Neuronal stem cell (in vitro differentiated cells): ENCODE measurements at regions not wholly inside any gene's neighbourhood (a gene's known extent, or its start where the extent isn't known, plus 50 kb on each side); places are given as distances from the start of the nearest gene placed in this dataset.
"Not testable (repeated sequence)": the region's sequence is repeated elsewhere in the genome, so short reads cannot be mapped to it uniquely, and the experiment has no call there.

Experiments used
- DNase-seq: peaks from one replicate; pipeline ENCODE4 v3.0.0-alpha.2; 2013; ENCODE audit warnings: low spot score
- H2AFZ ChIP-seq: one replicate; pipeline ENCODE4 v1.6.1; 2013; ENCODE audit warnings: mild to moderate bottlenecking, low read length, inconsistent platforms
- H2AK5ac ChIP-seq: 2 replicates; pipeline ENCODE4 v1.6.1; 2013; ENCODE audit warnings: low read depth, mild to moderate bottlenecking, inconsistent platforms, low read length, moderate library complexity, mixed read lengths
- H2BK120ac ChIP-seq: 2 replicates; pipeline ENCODE4 v1.6.1; 2013; ENCODE audit warnings: low read depth, mild to moderate bottlenecking, inconsistent platforms, low read length, moderate library complexity, mixed read lengths
- H2BK12ac ChIP-seq: one replicate; pipeline ENCODE4 v1.6.1; 2013; ENCODE audit warnings: low read length, inconsistent platforms
- H2BK15ac ChIP-seq: 2 replicates; pipeline ENCODE4 v1.6.1; 2013; ENCODE audit warnings: mild to moderate bottlenecking, low read length, inconsistent platforms, mixed read lengths
- H2BK5ac ChIP-seq: one replicate; pipeline ENCODE4 v1.6.1; 2013; ENCODE audit warnings: inconsistent platforms, mild to moderate bottlenecking, low read length, moderate library complexity
- H3K14ac ChIP-seq: one replicate; pipeline ENCODE4 v1.6.1; 2013; ENCODE audit warnings: low read length, inconsistent platforms
- H3K18ac ChIP-seq: 2 replicates; pipeline ENCODE4 v1.6.1; 2013; ENCODE audit warnings: low read length, inconsistent platforms
- H3K23ac ChIP-seq: 2 replicates; pipeline ENCODE4 v1.6.1; 2013; ENCODE audit warnings: low read depth, mild to moderate bottlenecking, mixed read lengths, low read length, inconsistent platforms; ENCODE audit not compliant: poor library complexity
- H3K27ac ChIP-seq: replicated peaks from 3 replicates; pipeline ENCODE4 v1.5.1; 2013; ENCODE audit warnings: low read length, inconsistent platforms
- H3K27me3 ChIP-seq, 3 experiments: 2 replicates each; pipeline ENCODE4 v1.6.1; 2013; ENCODE audit warnings: low read length in 3 of 3, mild to moderate bottlenecking in 2 of 3, inconsistent platforms in 1 of 3, low read depth in 1 of 3, mixed read lengths in 1 of 3, moderate library complexity in 1 of 3; ENCODE audit not compliant: control insufficient read depth in 3 of 3, insufficient read depth in 3 of 3
- H3K36me3 ChIP-seq, 2 donors: replicated peaks in 1 of 2; 2 replicates each; pipeline ENCODE4 v1.6.1; 2013; ENCODE audit warnings: low read length in 2 of 2; ENCODE audit not compliant: control insufficient read depth in 2 of 2, insufficient read depth in 2 of 2
- H3K4ac ChIP-seq: 2 replicates; pipeline ENCODE4 v1.6.1; 2013; ENCODE audit warnings: inconsistent platforms, mild to moderate bottlenecking, low read length, moderate library complexity
- H3K4me1 ChIP-seq, 2 donors: 1 replicate in 1 of 2; 2 replicates in 1 of 2; pipeline ENCODE4 v1.6.1; 2013; ENCODE audit warnings: low read length in 2 of 2, low read depth in 1 of 2; ENCODE audit not compliant: control insufficient read depth in 2 of 2, insufficient read depth in 1 of 2
- H3K4me2 ChIP-seq: one replicate; pipeline ENCODE4 v1.6.1; 2013; ENCODE audit warnings: mild to moderate bottlenecking, low read length, inconsistent platforms; ENCODE audit not compliant: insufficient read depth, poor library complexity, severe bottlenecking
- H3K4me3 ChIP-seq, 2 donors: 2 replicates each; pipeline ENCODE4 v1.5.1; 2013; ENCODE audit warnings: low read length in 2 of 2, mild to moderate bottlenecking in 2 of 2, inconsistent platforms in 1 of 2, moderate library complexity in 1 of 2
- H3K79me1 ChIP-seq: one replicate; pipeline ENCODE4 v1.6.1; 2013; ENCODE audit warnings: low read depth, mild to moderate bottlenecking, inconsistent platforms, low read length, moderate library complexity
- H3K9ac ChIP-seq: one replicate; pipeline ENCODE4 v1.6.1; 2013; ENCODE audit warnings: mild to moderate bottlenecking, low read depth, low read length, inconsistent platforms; ENCODE audit not compliant: poor library complexity
- H3K9me3 ChIP-seq, 2 donors: replicated peaks in 1 of 2; 2 replicates each; pipeline versions ENCODE3 to v1.6.1; 2013; ENCODE audit warnings: low read length in 2 of 2, mild to moderate bottlenecking in 2 of 2, inconsistent platforms in 1 of 2, low read depth in 1 of 2, mixed read lengths in 1 of 2, moderate library complexity in 1 of 2; ENCODE audit not compliant: control insufficient read depth in 2 of 2, insufficient read depth in 1 of 2
- H4K8ac ChIP-seq: one replicate; pipeline ENCODE4 v1.6.1; 2013; ENCODE audit warnings: low read depth, mild to moderate bottlenecking, inconsistent platforms, low read length, moderate library complexity
- H4K91ac ChIP-seq: one replicate; pipeline ENCODE4 v1.6.1; 2013; ENCODE audit warnings: low read length, low read depth, mild to moderate bottlenecking, inconsistent platforms; ENCODE audit not compliant: poor library complexity
- WGBS, 2 donors: extraction: QIAGEN DNeasy Blood & Tissue Kit; methylation state at CpG; one replicate each; pipeline ENCODE4 v1.1.7; 2013; ENCODE audit warnings: missing lambda C conversion rate in 2 of 2, mixed read lengths in 1 of 2; ENCODE audit not compliant: insufficient read length in 2 of 2, insufficient replicate concordance in 1 of 2; ENCODE audit errors: extremely low coverage in 2 of 2; 5-methylcytosine and 5-hydroxymethylcytosine counted together

DNA sequence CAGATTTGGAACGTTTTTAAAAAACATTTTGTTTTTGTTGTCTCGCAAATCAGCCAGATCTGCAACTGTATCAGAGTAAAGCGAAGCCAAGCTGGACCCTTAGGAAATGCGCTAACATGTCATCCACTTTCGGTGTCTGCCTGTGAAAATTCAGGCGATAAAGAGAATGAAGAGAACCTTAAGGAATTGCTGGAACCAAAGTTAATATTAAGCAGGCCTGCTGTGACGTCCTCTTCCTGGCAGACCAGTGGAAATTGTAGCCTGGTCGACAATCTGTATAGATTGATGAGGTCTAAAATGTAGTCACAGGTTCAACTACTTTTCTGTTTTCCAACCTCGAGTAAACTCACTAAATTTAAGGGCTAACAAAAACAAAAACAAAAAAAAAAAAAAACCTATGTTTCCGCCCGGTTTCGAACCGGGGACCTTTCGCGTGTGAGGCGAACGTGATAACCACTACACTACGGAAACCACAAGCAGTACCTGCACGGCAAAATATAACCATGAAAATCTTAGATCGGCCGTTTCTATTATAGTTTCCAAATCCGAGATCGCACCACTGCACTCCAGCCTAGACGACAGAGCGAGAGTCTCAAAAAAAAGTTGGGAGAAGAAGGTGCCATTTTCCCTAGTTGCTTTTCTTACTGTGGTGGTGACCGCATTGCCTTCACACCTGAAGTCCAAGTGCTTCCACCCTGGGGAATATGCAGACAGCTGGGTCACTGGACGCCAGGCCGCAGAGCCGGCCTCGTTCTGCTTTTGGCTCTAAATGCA lies 70.2 kb upstream of the FCGR1A start:
- H3K14ac ChIP-seq, DNase-seq, H3K18ac ChIP-seq, H3K23ac ChIP-seq, H3K27ac ChIP-seq, H3K27me3 ChIP-seq, H4K8ac ChIP-seq, H3K36me3 ChIP-seq, H3K4ac ChIP-seq, H4K91ac ChIP-seq, H2BK12ac ChIP-seq, H3K9ac ChIP-seq, H2AK5ac ChIP-seq, H2BK15ac ChIP-seq, H2BK120ac ChIP-seq, H3K4me1 ChIP-seq, H3K79me1 ChIP-seq, H2BK5ac ChIP-seq, H3K9me3 ChIP-seq: not testable (repeated sequence)
- Histone ChIP-seq H3K4me2 (peak overlapping the region; percentile 33), H3K4me3 (peak overlapping the region; percentile 49 to 80), H2AFZ (peak overlapping the region; percentile 68)
- WGBS, 2 donors, result no CpG with 5 or more reads among the region's 30 CpGs

- not testable (repeated sequence) for H2BK15ac ChIP-seq, H2AK5ac ChIP-seq, H3K4me2 ChIP-seq, H3K9me3 ChIP-seq, H3K18ac ChIP-seq, H3K4me1 ChIP-seq, H4K91ac ChIP-seq, H2BK5ac ChIP-seq, H3K79me1 ChIP-seq, H3K9ac ChIP-seq, H2BK120ac ChIP-seq, H2AFZ ChIP-seq, H3K4me3 ChIP-seq, H3K14ac ChIP-seq, H3K36me3 ChIP-seq, H3K23ac ChIP-seq, DNase-seq, H4K8ac ChIP-seq, H3K27me3 ChIP-seq, H3K27ac ChIP-seq, H2BK12ac ChIP-seq, H3K4ac ChIP-seq
- WGBS, 2 donors, result no CpG with 5 or more reads among the region's 6 CpGs
These were observed 69.0 kb upstream of the FCGR1A start for GRCh38 chr1:149713513-149713912.

DNA sequence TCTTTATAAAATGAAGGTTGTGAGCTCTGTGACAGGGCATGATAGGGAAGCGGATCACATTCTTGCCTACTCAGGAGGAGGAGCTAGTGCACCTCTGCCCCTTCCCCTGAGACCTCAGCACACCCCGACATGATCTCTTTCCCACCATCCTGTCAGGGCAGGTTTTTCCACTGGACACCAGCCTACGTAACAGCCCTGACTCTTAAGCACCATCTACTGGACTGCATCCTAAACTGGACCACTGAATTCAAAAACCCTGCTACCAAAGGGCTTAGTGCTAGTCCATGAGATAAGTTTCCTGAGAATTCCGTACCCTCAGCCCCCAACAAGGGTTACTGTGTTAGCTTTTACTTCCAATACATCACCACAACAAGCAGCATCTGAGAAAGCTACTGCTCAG lies 68.5 kb upstream of the FCGR1A start:
- H3K36me3 ChIP-seq, H3K4me2 ChIP-seq, H3K79me1 ChIP-seq, H4K91ac ChIP-seq, H3K4me3 ChIP-seq, H2AFZ ChIP-seq, H2BK15ac ChIP-seq, DNase-seq, H3K14ac ChIP-seq, H3K4me1 ChIP-seq, H4K8ac ChIP-seq, H3K27me3 ChIP-seq, H3K4ac ChIP-seq, H2AK5ac ChIP-seq, H2BK12ac ChIP-seq, H3K27ac ChIP-seq, H3K23ac ChIP-seq, H2BK120ac ChIP-seq, H3K18ac ChIP-seq, H3K9ac ChIP-seq, H3K9me3 ChIP-seq, H2BK5ac ChIP-seq: not testable (repeated sequence)
- no CpG with 5 or more reads among the region's 4 CpGs for WGBS, 2 donors

DNA sequence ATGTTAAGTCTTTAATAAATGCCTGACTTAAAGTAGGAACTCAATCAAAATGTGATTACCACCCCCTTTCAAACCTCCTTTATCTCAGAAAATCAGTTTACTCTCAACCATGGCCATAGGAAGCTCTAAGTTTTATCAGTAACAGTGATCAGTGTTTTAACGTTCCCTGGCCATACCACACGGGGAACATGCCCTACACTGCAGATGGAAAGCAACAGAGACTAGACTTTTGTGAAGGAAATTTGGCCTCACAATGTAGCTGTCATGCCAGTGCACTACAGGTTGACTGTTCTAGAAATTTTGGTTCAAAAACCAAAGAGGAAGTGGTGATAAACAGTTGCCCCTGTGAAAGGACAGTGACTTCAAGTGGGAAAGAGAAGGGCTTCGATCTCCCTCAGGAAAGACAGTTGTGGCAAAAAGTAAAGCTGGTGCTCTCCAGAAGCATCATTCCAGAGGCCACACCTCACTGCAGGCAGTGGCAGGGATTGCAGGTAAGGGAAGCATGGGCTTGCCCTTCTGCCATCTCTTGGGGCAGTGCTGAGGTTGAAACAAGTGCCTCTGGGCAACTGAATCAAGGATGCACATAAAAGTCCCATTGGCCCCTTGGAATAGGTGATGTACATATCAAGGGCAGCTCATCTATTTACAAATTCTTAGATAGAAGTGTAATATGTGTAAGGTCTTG lies 57.7 kb upstream of the FCGR1A start:
- not testable (repeated sequence) for DNase-seq, H3K4ac ChIP-seq, H3K4me3 ChIP-seq, H2BK120ac ChIP-seq, H2AK5ac ChIP-seq, H2AFZ ChIP-seq, H3K18ac ChIP-seq, H3K79me1 ChIP-seq, H2BK15ac ChIP-seq, H3K9me3 ChIP-seq, H2BK12ac ChIP-seq, H3K36me3 ChIP-seq, H3K14ac ChIP-seq, H4K91ac ChIP-seq, H2BK5ac ChIP-seq, H4K8ac ChIP-seq, H3K27ac ChIP-seq, H3K9ac ChIP-seq, H3K4me2 ChIP-seq, H3K23ac ChIP-seq, H3K4me1 ChIP-seq, H3K27me3 ChIP-seq
- no CpG with 5 or more reads among the region's 3 CpGs for WGBS, 2 donors
